Astrocyte (in vitro differentiated cells and primary cell): ENCODE measurements at regions not wholly inside any gene's neighbourhood (a gene's known extent, or its start where the extent isn't known, plus 50 kb on each side); places are given as distances from the start of the nearest gene placed in this dataset.

ENCODE experiments used
- DNase-seq: peaks from one replicate; pipeline ENCODE4 v3.0.0-alpha.2; 2010; ENCODE audit warnings: low read depth
- FAIRE-seq: peaks from 2 replicates; lab custom pipeline; 2011; peaks lifted over from hg19 to GRCh38; lab: Jason Lieb, UNC
- H2AFZ ChIP-seq: 2 replicates; pipeline ENCODE4 v1.6.0; 2012; ENCODE audit warnings: low read depth, low read length, inconsistent platforms
- H3K27ac ChIP-seq: 2 replicates; pipeline ENCODE4 v1.5.1; 2011; ENCODE audit warnings: low read depth, low read length, inconsistent platforms
- H3K27me3 ChIP-seq: 2 replicates; pipeline ENCODE4 v1.6.0; 2011; ENCODE audit warnings: low read length, inconsistent platforms; ENCODE audit not compliant: insufficient read depth
- H3K36me3 ChIP-seq: 2 replicates; pipeline ENCODE4 v1.5.1; 2011; ENCODE audit warnings: low read length, inconsistent platforms; ENCODE audit not compliant: insufficient read depth
- H3K4me1 ChIP-seq: 2 replicates; pipeline ENCODE4 v1.5.1; 2011; ENCODE audit warnings: low read length, inconsistent platforms; ENCODE audit not compliant: insufficient read depth
- H3K4me2 ChIP-seq: 2 replicates; pipeline ENCODE4 v1.6.0; 2012; ENCODE audit warnings: low read length, inconsistent platforms
- H3K4me3 ChIP-seq: 2 replicates; pipeline ENCODE4 v1.5.1; 2011; ENCODE audit warnings: low read depth, mild to moderate bottlenecking, low read length, inconsistent platforms; ENCODE audit not compliant: insufficient read depth
- H3K79me2 ChIP-seq: 2 replicates; pipeline ENCODE4 v1.6.0; 2012; ENCODE audit warnings: mild to moderate bottlenecking, low read length, inconsistent platforms; ENCODE audit not compliant: insufficient read depth
- H3K9ac ChIP-seq: 2 replicates; pipeline ENCODE4 v1.6.0; 2012; ENCODE audit warnings: mild to moderate bottlenecking, low read length, inconsistent platforms
- H3K9me3 ChIP-seq: 2 replicates; pipeline ENCODE4 v1.5.1; 2012; ENCODE audit warnings: low read depth, mild to moderate bottlenecking, low read length, inconsistent platforms; ENCODE audit not compliant: insufficient read depth
- H4K20me1 ChIP-seq: 2 replicates; pipeline ENCODE4 v1.6.0; 2012; ENCODE audit warnings: low read length, inconsistent platforms; ENCODE audit not compliant: insufficient read depth
- H3K27ac Mint-ChIP-seq: one replicate; pipeline ENCODE4 v1.8.0; 2021; ENCODE audit warnings: mild to moderate bottlenecking, mixed read lengths; ENCODE audit not compliant: unreplicated experiment
- H3K27me3 Mint-ChIP-seq: one replicate; pipeline ENCODE4 v1.8.0; 2021; ENCODE audit warnings: low read depth, mixed read lengths; ENCODE audit not compliant: unreplicated experiment
- H3K36me3 Mint-ChIP-seq: one replicate; pipeline ENCODE4 v1.8.0; 2021; ENCODE audit warnings: low read depth, mixed read lengths; ENCODE audit not compliant: unreplicated experiment
- H3K4me1 Mint-ChIP-seq: one replicate; pipeline ENCODE4 v1.8.0; 2021; ENCODE audit warnings: low read depth, mixed read lengths; ENCODE audit not compliant: unreplicated experiment
- H3K4me3 Mint-ChIP-seq: one replicate; pipeline ENCODE4 v1.8.0; 2021; ENCODE audit warnings: mild to moderate bottlenecking, moderate library complexity, mixed read lengths; ENCODE audit not compliant: unreplicated experiment
- H3K9me3 Mint-ChIP-seq: one replicate; pipeline ENCODE4 v1.8.0; 2021; ENCODE audit warnings: mild to moderate bottlenecking, mixed read lengths; ENCODE audit not compliant: unreplicated experiment
- CTCF ChIP-seq: IDR thresholded peaks from 2 replicates; pipeline ENCODE4 v1.5.1; 2011; ENCODE audit warnings: low read depth, mild to moderate bottlenecking, inconsistent platforms, low read length, moderate library complexity; ENCODE audit not compliant: insufficient read depth
- EZH2 ChIP-seq: IDR thresholded peaks from 2 replicates; pipeline ENCODE4 v1.6.1; 2012; ENCODE audit warnings: mild to moderate bottlenecking, low read length, inconsistent platforms; ENCODE audit not compliant: insufficient read depth

- no peak overlapping the region for H3K9ac ChIP-seq
- H3K36me3 ChIP-seq, result no peaks in the 10 kb centered on the region
- H3K27me3 Mint-ChIP-seq, result peaks cover 4% of the 10 kb centered on the region
- no peaks in the 10 kb centered on the region for H3K27me3 ChIP-seq
- no peaks in the 10 kb centered on the region for H3K4me1 Mint-ChIP-seq
- H3K4me3 Mint-ChIP-seq, result no peak overlapping the region
- no peaks in the 10 kb centered on the region for H3K9me3 ChIP-seq
- no peaks in the 10 kb centered on the region for H4K20me1 ChIP-seq
- DNase-seq, result no peak
- H2AFZ ChIP-seq, result no peak overlapping the region
- no peak overlapping the region for H3K27ac ChIP-seq
- H3K79me2 ChIP-seq, result no peaks in the 10 kb centered on the region
- H3K4me3 ChIP-seq, result no peak overlapping the region
- no peak for FAIRE-seq
- H3K4me2 ChIP-seq, result no peak overlapping the region
- H3K4me1 ChIP-seq, result no peaks in the 10 kb centered on the region
- H3K36me3 Mint-ChIP-seq, result no peaks in the 10 kb centered on the region
- H3K9me3 Mint-ChIP-seq, result peaks cover 6% of the 10 kb centered on the region
- no peak for TF ChIP-seq CTCF
- TF ChIP-seq EZH2, result no peak
- H3K27ac Mint-ChIP-seq, result no peak overlapping the region
Measured at GRCh38 chr18:7490104-7490503, 77.0 kb upstream of the PTPRM start.

- H3K79me2 ChIP-seq, result no peaks in the 10 kb centered on the region
- H3K9me3 ChIP-seq, result no peaks in the 10 kb centered on the region
- H3K4me2 ChIP-seq, result no peak overlapping the region
- Mint-ChIP-seq H3K4me1 (no peaks in the 10 kb centered on the region), H3K4me3 (no peak overlapping the region), H3K27ac (no peak overlapping the region), H3K9me3 (peaks cover 6% of the 10 kb centered on the region), H3K27me3 (peaks cover 9% of the 10 kb centered on the region), H3K36me3 (no peaks in the 10 kb centered on the region)
- H3K27me3 ChIP-seq, result no peaks in the 10 kb centered on the region
- DNase-seq (no peak), FAIRE-seq (no peak)
- no peak overlapping the region for H3K27ac ChIP-seq
- H3K9ac ChIP-seq, result no peak overlapping the region
- no peaks in the 10 kb centered on the region for H3K4me1 ChIP-seq
- no peaks in the 10 kb centered on the region for H4K20me1 ChIP-seq
- no peak overlapping the region for H3K4me3 ChIP-seq
- TF ChIP-seq CTCF, result no peak
- TF ChIP-seq EZH2, result no peak
- H3K36me3 ChIP-seq, result no peaks in the 10 kb centered on the region
- no peak overlapping the region for H2AFZ ChIP-seq
Measured at GRCh38 chr18:7492385-7492784, 74.7 kb upstream of the PTPRM start.

- H3K36me3 Mint-ChIP-seq, result no peaks in the 10 kb centered on the region
- peaks cover 2% of the 10 kb centered on the region for H3K4me1 Mint-ChIP-seq
- Histone ChIP-seq H3K4me3 (no peak overlapping the region), H3K27me3 (no peaks in the 10 kb centered on the region), H3K79me2 (no peaks in the 10 kb centered on the region), H3K4me2 (no peak overlapping the region), H3K36me3 (no peaks in the 10 kb centered on the region), H3K27ac (no peak overlapping the region), H4K20me1 (no peaks in the 10 kb centered on the region), H3K9ac (no peak overlapping the region), H2AFZ (no peak overlapping the region), H3K4me1 (no peaks in the 10 kb centered on the region), H3K9me3 (no peaks in the 10 kb centered on the region)
- no peak for DNase-seq
- peaks cover 2% of the 10 kb centered on the region for H3K9me3 Mint-ChIP-seq
- no peak overlapping the region for H3K27ac Mint-ChIP-seq
- TF ChIP-seq CTCF (no peak), EZH2 (no peak)
- H3K27me3 Mint-ChIP-seq, result peaks cover 5% of the 10 kb centered on the region
- no peak overlapping the region for H3K4me3 Mint-ChIP-seq
- no peak for FAIRE-seq
Measured at GRCh38 chr18:7497081-7497480, 70.0 kb upstream of the PTPRM start.
